LNCAP (cell line): ENCODE measurements at regions not wholly inside any gene's neighbourhood (a gene's known extent, or its start where the extent isn't known, plus 50 kb on each side); places are given as distances from the start of the nearest gene placed in this dataset.

Experiments
- CTCF ChIP-seq: fragments of 450-650 bp; IDR thresholded peaks from 2 replicates; pipeline ENCODE4 v1.5.1; 2017; ENCODE audit warnings: mild to moderate bottlenecking

GRCh38 chr4:54937501-54937900, 187.9 kb downstream of the KDR start:
- no peak for TF ChIP-seq CTCF

- TF ChIP-seq CTCF: no peak
Observed at GRCh38 chr4:54933579-54933978, 191.8 kb downstream of the KDR start.

- no peak for TF ChIP-seq CTCF
Observed at GRCh38 chr4:54930226-54930625, 195.2 kb downstream of the KDR start.

- TF ChIP-seq CTCF: no peak
Observed at GRCh38 chr4:54929459-54929858, 195.9 kb downstream of the KDR start.

- TF ChIP-seq CTCF: no peak
Observed at GRCh38 chr4:54924891-54925290, 200.5 kb downstream of the KDR start.

GRCh38 chr4:54915276-54915675, 210.1 kb downstream of the KDR start:
- no peak for TF ChIP-seq CTCF

GRCh38 chr4:54914781-54915180, 210.6 kb downstream of the KDR start:
- TF ChIP-seq CTCF: no peak

GRCh38 chr4:54913751-54914526, 211.5 kb downstream of the KDR start:
- no peak for TF ChIP-seq CTCF
